HCT116 (cell line): ENCODE measurements at regions not wholly inside any gene's neighbourhood (a gene's known extent, or its start where the extent isn't known, plus 50 kb on each side); places are given as distances from the start of the nearest gene placed in this dataset.

Experiments
- CEBPB ChIP-seq: IDR thresholded peaks from 2 replicates; pipeline ENCODE4 v1.6.1; 2012; ENCODE audit warnings: low read depth
- CTCF ChIP-seq, 3 experiments: fragments of 200-600 bp in 1 of 3; sonication (generic) in 1 of 3; IDR thresholded peaks in 2 of 3; conservative IDR thresholded peaks in 1 of 3; 2 replicates each; pipeline ENCODE4 v1.5.1; 2012 to 2017; ENCODE audit warnings: low read depth in 2 of 3, low read length in 2 of 3, antibody characterized with exemption in 1 of 3, borderline replicate concordance in 1 of 3, control low read depth in 1 of 3, mild to moderate bottlenecking in 1 of 3, mixed read lengths in 1 of 3, mixed run types in 1 of 3, moderate library complexity in 1 of 3; ENCODE audit not compliant: insufficient read depth in 1 of 3
- EZH2 ChIP-seq: fragments of 200-600 bp; sonication (generic); IDR thresholded peaks from 2 replicates; pipeline ENCODE4 v1.6.1; 2017; ENCODE audit warnings: antibody characterized with exemption, mixed run types
- EZH2phosphoT487 ChIP-seq: fragments of 200-600 bp; IDR thresholded peaks from 2 replicates; pipeline ENCODE4 v1.6.1; 2018; ENCODE audit warnings: antibody characterized with exemption, borderline replicate concordance
- MAX ChIP-seq: IDR thresholded peaks from 2 replicates; pipeline ENCODE4 v1.6.1; 2012
- POLR2A ChIP-seq: IDR thresholded peaks from 2 replicates; pipeline ENCODE4 v1.7.0; 2011; ENCODE audit warnings: borderline replicate concordance; ENCODE audit not compliant: insufficient read depth, insufficient read length; ENCODE audit errors: extremely low read depth
- POLR2AphosphoS5 ChIP-seq: IDR thresholded peaks from 2 replicates; pipeline ENCODE4 v1.6.1; 2011; ENCODE audit warnings: mild to moderate bottlenecking, low read depth, low read length, moderate library complexity
- RAD21 ChIP-seq: IDR thresholded peaks from 2 replicates; pipeline ENCODE4 v1.6.1; 2012; ENCODE audit warnings: low read depth, mild to moderate bottlenecking
- REST ChIP-seq: IDR thresholded peaks from 2 replicates; pipeline ENCODE4 v1.6.1; 2012; ENCODE audit warnings: low read depth
- SIN3A ChIP-seq: IDR thresholded peaks from 2 replicates; pipeline ENCODE4 v1.6.1; 2012; ENCODE audit warnings: low read depth
- YY1 ChIP-seq: IDR thresholded peaks from 2 replicates; pipeline ENCODE4 v1.6.1; 2011; ENCODE audit warnings: low read length, low read depth, moderate library complexity, mild to moderate bottlenecking; ENCODE audit not compliant: insufficient replicate concordance; ENCODE audit errors: extremely low read depth
- ZBTB33 ChIP-seq: IDR thresholded peaks from 2 replicates; pipeline ENCODE4 v1.6.1; 2011; ENCODE audit warnings: mild to moderate bottlenecking, low read length, moderate library complexity; ENCODE audit not compliant: insufficient replicate concordance; ENCODE audit errors: extremely low read depth
- ZNF274 ChIP-seq: fragments of 200-500 bp; sonication (Bioruptor generic); IDR thresholded peaks from 2 replicates; pipeline ENCODE4 v1.6.1; 2014; ENCODE audit warnings: mild to moderate bottlenecking, low read depth, low read length, inconsistent platforms

- TF ChIP-seq SIN3A (no peak), CTCF (IDR thresholded peaks at IDR 0.05 in 2 of 3, conservative IDR thresholded peaks at IDR 0.05 in 1 of 3; ENCODE audit: borderline replicate concordance in 1 of 3, insufficient read depth in 1 of 3, low read depth in 2 of 3, low read length in 2 of 3) (no peak), EZH2 (no peak), POLR2AphosphoS5 (no peak), EZH2phosphoT487 (no peak), ZBTB33 (no peak), RAD21 (no peak), REST (no peak), YY1 (no peak), ZNF274 (no peak), CEBPB (no peak), POLR2A (no peak), MAX (no peak)
Measured at GRCh38 chr11:32013603-32014002, 77.3 kb upstream of the RCN1 start.
